Endothelial cell of umbilical vein (primary cell): ENCODE measurements at regions not wholly inside any gene's neighbourhood (a gene's known extent, or its start where the extent isn't known, plus 50 kb on each side); places are given as distances from the start of the nearest gene placed in this dataset.

Experiments
- POLR2AphosphoS5 ChIP-seq: IDR thresholded peaks from 2 replicates; pipeline ENCODE4 v1.6.1; 2012; ENCODE audit warnings: low read depth, mild to moderate bottlenecking, control low read depth, low read length, moderate library complexity; ENCODE audit not compliant: insufficient read depth
- TF ChIP-seq, protein P1 (sequence below), 2 donors: IDR thresholded peaks; 1 replicate in 1 of 2; 2 replicates in 1 of 2; pipeline ENCODE4 v1.5.1; 2011; ENCODE audit warnings: low read length in 2 of 2, mild to moderate bottlenecking in 2 of 2, moderate library complexity in 2 of 2, control low read depth in 1 of 2, inconsistent platforms in 1 of 2, low read depth in 1 of 2; ENCODE audit not compliant: insufficient read depth in 1 of 2; ENCODE audit errors: extremely low read depth in 1 of 2

DNA sequence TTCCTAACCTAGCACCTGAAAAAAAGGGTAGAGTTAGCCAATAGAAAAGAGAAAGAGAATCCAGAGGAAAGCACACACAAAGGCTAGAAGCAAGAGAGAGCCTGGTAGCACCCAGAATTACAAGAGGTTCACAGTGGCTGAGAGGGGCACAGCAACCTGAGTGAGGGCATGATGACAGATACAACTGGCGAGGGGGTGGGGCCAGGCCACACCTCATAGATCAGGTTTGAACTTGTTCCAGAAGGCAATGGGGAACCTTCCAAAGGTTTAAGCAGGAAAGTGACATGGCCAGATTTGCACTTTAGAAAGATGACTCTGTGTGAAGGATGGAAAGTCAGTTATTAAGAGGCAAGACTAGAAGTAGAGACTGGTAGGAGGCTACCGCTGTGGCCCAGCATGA is 148.0 kb downstream of the TTC32 start:
- TF ChIP-seq, protein P1, sequence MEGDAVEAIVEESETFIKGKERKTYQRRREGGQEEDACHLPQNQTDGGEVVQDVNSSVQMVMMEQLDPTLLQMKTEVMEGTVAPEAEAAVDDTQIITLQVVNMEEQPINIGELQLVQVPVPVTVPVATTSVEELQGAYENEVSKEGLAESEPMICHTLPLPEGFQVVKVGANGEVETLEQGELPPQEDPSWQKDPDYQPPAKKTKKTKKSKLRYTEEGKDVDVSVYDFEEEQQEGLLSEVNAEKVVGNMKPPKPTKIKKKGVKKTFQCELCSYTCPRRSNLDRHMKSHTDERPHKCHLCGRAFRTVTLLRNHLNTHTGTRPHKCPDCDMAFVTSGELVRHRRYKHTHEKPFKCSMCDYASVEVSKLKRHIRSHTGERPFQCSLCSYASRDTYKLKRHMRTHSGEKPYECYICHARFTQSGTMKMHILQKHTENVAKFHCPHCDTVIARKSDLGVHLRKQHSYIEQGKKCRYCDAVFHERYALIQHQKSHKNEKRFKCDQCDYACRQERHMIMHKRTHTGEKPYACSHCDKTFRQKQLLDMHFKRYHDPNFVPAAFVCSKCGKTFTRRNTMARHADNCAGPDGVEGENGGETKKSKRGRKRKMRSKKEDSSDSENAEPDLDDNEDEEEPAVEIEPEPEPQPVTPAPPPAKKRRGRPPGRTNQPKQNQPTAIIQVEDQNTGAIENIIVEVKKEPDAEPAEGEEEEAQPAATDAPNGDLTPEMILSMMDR (IDR thresholded peaks at IDR 0.05; ENCODE audit: extremely low read depth in 1 of 2, insufficient read depth in 1 of 2, low read depth in 1 of 2, low read length in 2 of 2), result no peak
- no peak for TF ChIP-seq POLR2AphosphoS5
